DND-41 (cell line): ENCODE measurements at regions not wholly inside any gene's neighbourhood (a gene's known extent, or its start where the extent isn't known, plus 50 kb on each side); places are given as distances from the start of the nearest gene placed in this dataset.
A peak's percentile ranks its signal among the peaks of the same experiment; 100 is the strongest.

Source experiments
- ATAC-seq: fragments of 200-7000 bp; cut with Tn5 transposase; 3 replicates; pipeline ENCODE4 v1.9.1; 2021; ENCODE audit warnings: low read depth; ENCODE audit not compliant: insufficient read depth
- DNase-seq: peaks from one replicate; pipeline ENCODE4 v3.0.0-alpha.2; 2020
- H2AFZ ChIP-seq: 2 replicates; pipeline ENCODE4 v1.6.0; 2012; ENCODE audit warnings: low read depth, low read length
- H3K27ac ChIP-seq: 2 replicates; pipeline ENCODE4 v1.5.1; 2012; ENCODE audit warnings: low read length, inconsistent platforms
- H3K27me3 ChIP-seq: fragments of 200-600 bp; sonication (generic); 2 replicates; pipeline ENCODE4 v1.6.0; 2012; ENCODE audit warnings: low read length, mild to moderate bottlenecking, inconsistent platforms; ENCODE audit not compliant: insufficient read depth, poor library complexity
- H3K36me3 ChIP-seq: 2 replicates; pipeline ENCODE4 v1.5.1; 2012; ENCODE audit warnings: low read length, inconsistent platforms; ENCODE audit not compliant: insufficient read depth
- H3K4me1 ChIP-seq: 2 replicates; pipeline ENCODE4 v1.5.1; 2012; ENCODE audit warnings: mild to moderate bottlenecking, low read length; ENCODE audit not compliant: insufficient read depth
- H3K4me2 ChIP-seq: 2 replicates; pipeline ENCODE4 v1.6.0; 2012; ENCODE audit warnings: mild to moderate bottlenecking, moderate library complexity, low read length, inconsistent platforms; ENCODE audit not compliant: insufficient read depth
- H3K4me3 ChIP-seq, 2 experiments: fragments of 200-600 bp in 1 of 2; shearing (Covaris generic) in 1 of 2; 2 replicates each; pipeline ENCODE4 v1.5.1; 2012 to 2016; ENCODE audit warnings: inconsistent platforms in 2 of 2, low read length in 2 of 2, mild to moderate bottlenecking in 2 of 2, low read depth in 1 of 2, moderate library complexity in 1 of 2
- H3K79me2 ChIP-seq: 2 replicates; pipeline ENCODE4 v1.6.0; 2012; ENCODE audit warnings: low read length, inconsistent platforms; ENCODE audit not compliant: insufficient read depth
- H3K9ac ChIP-seq: 2 replicates; pipeline ENCODE4 v1.6.0; 2012; ENCODE audit warnings: low read depth, mild to moderate bottlenecking, inconsistent platforms, low read length, moderate library complexity
- H3K9me3 ChIP-seq: 2 replicates; pipeline ENCODE4 v1.5.1; 2012; ENCODE audit warnings: low read length, moderate library complexity, mild to moderate bottlenecking, inconsistent platforms; ENCODE audit not compliant: insufficient read depth, severe bottlenecking
- H4K20me1 ChIP-seq: 2 replicates; pipeline ENCODE4 v1.6.0; 2012; ENCODE audit warnings: low read length; ENCODE audit not compliant: insufficient read depth
- EZH2 ChIP-seq: IDR thresholded peaks from 3 replicates; pipeline ENCODE4 v1.6.1; 2012; ENCODE audit warnings: borderline replicate concordance, low read depth, mild to moderate bottlenecking, moderate library complexity, low read length, inconsistent platforms; ENCODE audit not compliant: severe bottlenecking
- TF ChIP-seq, protein P1 (sequence below): IDR thresholded peaks from 2 replicates; pipeline ENCODE4 v1.5.1; 2012; ENCODE audit warnings: borderline replicate concordance, low read length, moderate library complexity, mild to moderate bottlenecking; ENCODE audit not compliant: poor library complexity, severe bottlenecking; ENCODE audit errors: extremely low read depth

DNA sequence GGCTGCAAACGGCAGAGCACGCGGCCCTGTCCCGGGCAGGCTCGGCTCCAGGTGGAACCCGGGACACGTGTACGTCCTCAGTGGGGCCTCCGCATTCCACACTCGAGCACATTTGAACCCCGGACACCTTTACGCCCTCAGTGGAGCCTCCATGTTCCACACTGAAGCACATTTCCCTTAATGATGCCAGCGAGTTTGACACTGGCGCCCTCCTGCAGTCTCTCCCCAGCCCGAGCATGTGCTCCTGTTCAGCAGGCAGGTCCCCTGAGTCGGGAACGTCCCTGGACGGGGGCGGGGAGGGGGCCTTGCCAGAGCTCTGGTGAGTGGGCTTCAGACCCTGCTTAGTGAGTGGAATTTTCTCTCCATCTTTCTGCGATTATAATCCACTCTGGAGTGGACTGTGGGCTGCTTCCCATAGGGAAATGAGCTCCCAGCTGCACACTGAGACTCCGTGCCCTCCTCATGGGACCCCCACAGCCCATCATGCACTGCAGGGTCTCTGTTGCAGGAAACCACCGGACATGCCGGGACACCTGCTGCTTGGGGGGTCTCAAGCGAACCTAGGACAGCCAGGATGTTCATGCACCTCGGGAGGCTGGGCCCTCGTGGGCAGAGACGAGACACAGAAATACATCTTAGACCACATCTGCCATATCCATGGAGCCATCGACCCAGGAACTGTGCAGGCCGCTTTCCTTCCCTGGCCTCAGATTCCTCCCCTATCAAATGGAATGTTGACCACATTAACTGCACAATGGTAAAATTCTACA lies 70.3 kb upstream of the SNTG2 start:
- H3K9ac ChIP-seq: no peak overlapping the region
- peaks cover 6% of the 10 kb centered on the region for H3K9me3 ChIP-seq
- H3K79me2 ChIP-seq: peaks cover 4% of the 10 kb centered on the region; the same call in 1 of the 2 replicates

GRCh38 chr2:879540-879939 lies 71.1 kb upstream of the SNTG2 start:
- no peaks in the 10 kb centered on the region for H3K4me1 ChIP-seq
- H3K9me3 ChIP-seq: peaks cover 6% of the 10 kb centered on the region
- H3K4me3 ChIP-seq: no peak overlapping the region
- ATAC-seq (no peak), DNase-seq (no peak)
- H3K27me3 ChIP-seq: no peaks in the 10 kb centered on the region
- H3K9ac ChIP-seq: no peak overlapping the region
- TF ChIP-seq, protein P1, sequence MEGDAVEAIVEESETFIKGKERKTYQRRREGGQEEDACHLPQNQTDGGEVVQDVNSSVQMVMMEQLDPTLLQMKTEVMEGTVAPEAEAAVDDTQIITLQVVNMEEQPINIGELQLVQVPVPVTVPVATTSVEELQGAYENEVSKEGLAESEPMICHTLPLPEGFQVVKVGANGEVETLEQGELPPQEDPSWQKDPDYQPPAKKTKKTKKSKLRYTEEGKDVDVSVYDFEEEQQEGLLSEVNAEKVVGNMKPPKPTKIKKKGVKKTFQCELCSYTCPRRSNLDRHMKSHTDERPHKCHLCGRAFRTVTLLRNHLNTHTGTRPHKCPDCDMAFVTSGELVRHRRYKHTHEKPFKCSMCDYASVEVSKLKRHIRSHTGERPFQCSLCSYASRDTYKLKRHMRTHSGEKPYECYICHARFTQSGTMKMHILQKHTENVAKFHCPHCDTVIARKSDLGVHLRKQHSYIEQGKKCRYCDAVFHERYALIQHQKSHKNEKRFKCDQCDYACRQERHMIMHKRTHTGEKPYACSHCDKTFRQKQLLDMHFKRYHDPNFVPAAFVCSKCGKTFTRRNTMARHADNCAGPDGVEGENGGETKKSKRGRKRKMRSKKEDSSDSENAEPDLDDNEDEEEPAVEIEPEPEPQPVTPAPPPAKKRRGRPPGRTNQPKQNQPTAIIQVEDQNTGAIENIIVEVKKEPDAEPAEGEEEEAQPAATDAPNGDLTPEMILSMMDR: no peak
- peaks cover 4% of the 10 kb centered on the region; the same call in 1 of the 2 replicates for H3K79me2 ChIP-seq
- no peaks in the 10 kb centered on the region for H4K20me1 ChIP-seq
- no peak overlapping the region for H3K4me2 ChIP-seq
- H3K27ac ChIP-seq: no peak overlapping the region
- no peak overlapping the region for H2AFZ ChIP-seq
- H3K36me3 ChIP-seq: peaks cover 7% of the 10 kb centered on the region

More for the DNA sequence above, 70.3 kb upstream of the SNTG2 start:
- Histone ChIP-seq H2AFZ (no peak overlapping the region), H3K27me3 (no peaks in the 10 kb centered on the region), H4K20me1 (no peaks in the 10 kb centered on the region), H3K27ac (no peak overlapping the region), H3K36me3 (peaks cover 7% of the 10 kb centered on the region), H3K4me1 (no peaks in the 10 kb centered on the region), H3K4me3 (no peak overlapping the region), H3K4me2 (no peak overlapping the region)
- no peak for ATAC-seq
- TF ChIP-seq, protein P1: no peak
- TF ChIP-seq EZH2: no peak
- peak; percentile 2 for DNase-seq

DNA sequence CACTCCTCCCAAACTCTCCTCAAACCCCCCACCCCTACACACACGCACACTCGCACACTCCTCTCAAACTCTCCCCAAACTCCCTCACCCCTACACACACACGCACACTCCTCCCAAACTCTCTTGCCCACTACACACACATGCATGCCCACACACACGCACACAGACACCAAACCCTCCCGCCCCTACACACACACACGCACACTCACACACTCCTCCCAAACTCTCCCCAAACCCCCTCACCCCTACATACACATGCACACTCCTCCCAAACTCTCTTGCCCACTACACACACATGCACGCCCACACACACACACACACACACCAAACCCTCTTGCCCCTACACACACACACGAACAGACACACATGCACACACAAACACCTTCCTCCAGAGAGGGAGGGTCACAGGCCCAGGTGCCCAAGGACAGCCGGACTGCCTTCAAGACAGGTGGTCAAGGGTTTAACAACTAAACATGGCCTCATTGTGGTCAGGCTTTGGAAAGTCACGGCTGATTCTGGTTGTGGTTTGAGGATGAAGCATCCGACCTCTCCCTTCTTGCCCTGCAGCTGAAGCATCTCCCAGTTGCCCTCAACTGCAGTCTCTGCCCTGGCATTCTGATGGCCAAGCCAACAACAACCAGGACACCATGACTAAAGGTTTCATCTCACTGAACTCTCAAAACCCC lies 72.3 kb upstream of the SNTG2 start:
- ATAC-seq: no peak
- peak overlapping the region; percentile 8 for H3K27ac ChIP-seq
- TF ChIP-seq, protein P1: no peak
- TF ChIP-seq EZH2: no peak
- H3K4me2 ChIP-seq: no peak overlapping the region
- peaks cover 6% of the 10 kb centered on the region for H3K9me3 ChIP-seq
- no peak overlapping the region for H3K9ac ChIP-seq
- DNase-seq: peak; percentile 1
- H3K4me1 ChIP-seq: no peaks in the 10 kb centered on the region
- no peak overlapping the region for H2AFZ ChIP-seq
- peaks cover 4% of the 10 kb centered on the region; the same call in 1 of the 2 replicates for H3K79me2 ChIP-seq
- no peaks in the 10 kb centered on the region for H3K27me3 ChIP-seq
- peaks cover 7% of the 10 kb centered on the region for H3K36me3 ChIP-seq
- no peaks in the 10 kb centered on the region for H4K20me1 ChIP-seq
- H3K4me3 ChIP-seq: no peak overlapping the region
